ENCODE measurements at regions not wholly inside any gene's neighbourhood (a gene's known extent, or its start where the extent isn't known, plus 50 kb on each side); places are given as distances from the start of the nearest gene placed in this dataset.

DNA sequence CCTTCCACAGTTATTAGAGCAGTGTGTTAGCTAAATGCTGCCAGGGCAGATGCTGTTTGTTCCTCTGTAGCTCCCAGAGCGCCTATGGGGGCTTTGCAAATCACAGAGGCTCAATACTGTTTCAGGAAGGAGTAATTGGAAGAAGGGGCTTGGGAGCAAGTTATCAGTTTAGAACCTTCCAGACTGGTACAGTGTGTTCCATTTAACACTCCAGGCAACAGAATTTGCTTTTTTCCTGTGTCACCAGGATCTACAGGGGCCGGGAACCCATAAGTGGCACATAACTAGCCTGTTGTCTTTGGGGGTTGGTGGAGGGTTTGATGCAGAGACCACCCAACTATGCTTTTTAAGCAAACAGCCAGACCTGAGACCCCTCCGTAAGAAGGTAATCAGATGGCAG lies 307.3 kb upstream of the KCNN2 start:
- ATAC-seq (no peak), DNase-seq (ENCODE audit: low read depth, low spot score) (no peak)
- TF ChIP-seq TCF7L2 (IDR thresholded peaks at IDR 0.05; ENCODE audit: low read depth, low read length) (no peak), SIN3A (IDR thresholded peaks at IDR 0.05; ENCODE audit: borderline replicate concordance, insufficient read depth, low read depth, low read length) (no peak), POLR2AphosphoS5 (IDR thresholded peaks at IDR 0.05; ENCODE audit: low read depth, low read length) (no peak)
- TF ChIP-seq, protein P1, sequence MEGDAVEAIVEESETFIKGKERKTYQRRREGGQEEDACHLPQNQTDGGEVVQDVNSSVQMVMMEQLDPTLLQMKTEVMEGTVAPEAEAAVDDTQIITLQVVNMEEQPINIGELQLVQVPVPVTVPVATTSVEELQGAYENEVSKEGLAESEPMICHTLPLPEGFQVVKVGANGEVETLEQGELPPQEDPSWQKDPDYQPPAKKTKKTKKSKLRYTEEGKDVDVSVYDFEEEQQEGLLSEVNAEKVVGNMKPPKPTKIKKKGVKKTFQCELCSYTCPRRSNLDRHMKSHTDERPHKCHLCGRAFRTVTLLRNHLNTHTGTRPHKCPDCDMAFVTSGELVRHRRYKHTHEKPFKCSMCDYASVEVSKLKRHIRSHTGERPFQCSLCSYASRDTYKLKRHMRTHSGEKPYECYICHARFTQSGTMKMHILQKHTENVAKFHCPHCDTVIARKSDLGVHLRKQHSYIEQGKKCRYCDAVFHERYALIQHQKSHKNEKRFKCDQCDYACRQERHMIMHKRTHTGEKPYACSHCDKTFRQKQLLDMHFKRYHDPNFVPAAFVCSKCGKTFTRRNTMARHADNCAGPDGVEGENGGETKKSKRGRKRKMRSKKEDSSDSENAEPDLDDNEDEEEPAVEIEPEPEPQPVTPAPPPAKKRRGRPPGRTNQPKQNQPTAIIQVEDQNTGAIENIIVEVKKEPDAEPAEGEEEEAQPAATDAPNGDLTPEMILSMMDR (IDR thresholded peaks at IDR 0.05): no peak
- TF ChIP-seq, protein P2, sequence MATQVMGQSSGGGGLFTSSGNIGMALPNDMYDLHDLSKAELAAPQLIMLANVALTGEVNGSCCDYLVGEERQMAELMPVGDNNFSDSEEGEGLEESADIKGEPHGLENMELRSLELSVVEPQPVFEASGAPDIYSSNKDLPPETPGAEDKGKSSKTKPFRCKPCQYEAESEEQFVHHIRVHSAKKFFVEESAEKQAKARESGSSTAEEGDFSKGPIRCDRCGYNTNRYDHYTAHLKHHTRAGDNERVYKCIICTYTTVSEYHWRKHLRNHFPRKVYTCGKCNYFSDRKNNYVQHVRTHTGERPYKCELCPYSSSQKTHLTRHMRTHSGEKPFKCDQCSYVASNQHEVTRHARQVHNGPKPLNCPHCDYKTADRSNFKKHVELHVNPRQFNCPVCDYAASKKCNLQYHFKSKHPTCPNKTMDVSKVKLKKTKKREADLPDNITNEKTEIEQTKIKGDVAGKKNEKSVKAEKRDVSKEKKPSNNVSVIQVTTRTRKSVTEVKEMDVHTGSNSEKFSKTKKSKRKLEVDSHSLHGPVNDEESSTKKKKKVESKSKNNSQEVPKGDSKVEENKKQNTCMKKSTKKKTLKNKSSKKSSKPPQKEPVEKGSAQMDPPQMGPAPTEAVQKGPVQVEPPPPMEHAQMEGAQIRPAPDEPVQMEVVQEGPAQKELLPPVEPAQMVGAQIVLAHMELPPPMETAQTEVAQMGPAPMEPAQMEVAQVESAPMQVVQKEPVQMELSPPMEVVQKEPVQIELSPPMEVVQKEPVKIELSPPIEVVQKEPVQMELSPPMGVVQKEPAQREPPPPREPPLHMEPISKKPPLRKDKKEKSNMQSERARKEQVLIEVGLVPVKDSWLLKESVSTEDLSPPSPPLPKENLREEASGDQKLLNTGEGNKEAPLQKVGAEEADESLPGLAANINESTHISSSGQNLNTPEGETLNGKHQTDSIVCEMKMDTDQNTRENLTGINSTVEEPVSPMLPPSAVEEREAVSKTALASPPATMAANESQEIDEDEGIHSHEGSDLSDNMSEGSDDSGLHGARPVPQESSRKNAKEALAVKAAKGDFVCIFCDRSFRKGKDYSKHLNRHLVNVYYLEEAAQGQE (IDR thresholded peaks at IDR 0.05; ENCODE audit: insufficient read depth in 1 of 2, low read depth in 2 of 2, low read length in 1 of 2): no peak
- POLR2A ChIA-PET: no interaction called here
- peaks cover 2% of the 10 kb centered on the region; the same call in 1 of the 2 replicates for H3K27me3 ChIP-seq (ENCODE audit: control insufficient read depth, insufficient read depth, low read length)
- intact Hi-C loops (cut with micrococcal nuclease; ENCODE audit: unreplicated experiment): no loop called here
- in situ Hi-C loops (cut with HindIII; ENCODE audit: low pct_unique_long_range_greater_than_20kb, low sequenced_read_pairs): no loop called here
- no peaks in the 10 kb centered on the region for H3K36me3 ChIP-seq (ENCODE audit: control insufficient read depth, insufficient read depth, low read length)
- BruUV-seq (replicated peaks): no TSS peak
- no peak overlapping the region for H3K27ac ChIP-seq (ENCODE audit: low read length)
- no peak overlapping the region for H3K4me3 ChIP-seq (ENCODE audit: low read depth in 2 of 2, low read length in 2 of 2)
- H3K9me3 ChIP-seq (ENCODE audit: control insufficient read depth, insufficient read depth, low read depth, low read length): no peaks in the 10 kb centered on the region
- H3K4me1 ChIP-seq (ENCODE audit: control insufficient read depth, insufficient read depth, low read length): no peaks in the 10 kb centered on the region
- CTCF ChIA-PET: no interaction called here

DNA sequence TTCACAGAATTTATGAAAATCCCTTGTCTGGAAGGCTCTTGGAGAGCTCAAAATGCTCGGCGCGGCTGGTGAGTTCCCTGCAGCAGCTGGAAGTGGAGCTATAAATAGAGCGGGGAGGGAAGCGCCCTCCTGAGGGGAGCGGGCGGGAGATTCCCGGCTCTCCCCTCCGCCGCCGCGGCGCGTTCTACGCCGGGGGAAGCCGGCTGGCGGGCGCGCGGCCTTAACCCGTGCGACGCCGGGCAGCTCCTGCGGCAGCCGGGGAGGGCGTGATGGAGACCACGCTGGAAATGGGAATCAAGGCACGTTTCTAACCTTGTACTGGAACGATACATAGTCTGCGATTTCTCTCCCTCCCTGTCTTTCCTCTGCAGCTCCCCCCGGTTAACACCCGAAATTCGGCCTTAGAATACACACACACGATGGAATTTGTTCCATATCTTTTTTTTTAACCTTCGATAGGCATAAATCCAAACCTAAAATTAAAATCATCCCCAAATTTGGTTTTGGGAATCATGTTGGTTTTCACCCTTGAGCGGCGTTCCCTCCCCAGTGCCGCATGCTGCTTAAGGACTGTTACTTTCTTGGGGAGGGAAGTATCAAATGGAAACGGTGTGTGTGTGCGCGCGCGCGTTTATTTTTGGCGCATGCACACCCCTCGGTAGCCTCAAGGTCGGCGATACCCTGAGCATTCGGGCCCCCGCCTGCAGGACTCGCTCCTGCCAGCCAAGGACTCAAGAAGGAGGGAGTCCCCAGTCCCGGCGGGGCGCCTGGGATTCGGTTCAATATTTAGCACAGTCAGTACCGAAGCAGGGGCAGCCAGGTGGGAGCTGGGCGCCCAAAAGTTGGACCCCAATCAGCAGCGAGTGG lies 306.3 kb upstream of the KCNN2 start:
- CTCF ChIA-PET: no interaction called here
- no peaks in the 10 kb centered on the region for H3K9me3 ChIP-seq (ENCODE audit: control insufficient read depth, insufficient read depth, low read depth, low read length)
- BruUV-seq (replicated peaks): no TSS peak
- no peaks in the 10 kb centered on the region for H3K4me1 ChIP-seq (ENCODE audit: control insufficient read depth, insufficient read depth, low read length)
- ATAC-seq (peak; percentile 34; the same call in 1 of the 2 replicates), DNase-seq (ENCODE audit: low read depth, low spot score) (no peak)
- no peak overlapping the region for H3K4me3 ChIP-seq (ENCODE audit: low read depth in 2 of 2, low read length in 2 of 2)
- no peak overlapping the region for H3K27ac ChIP-seq (ENCODE audit: low read length)
- POLR2A ChIA-PET: no interaction called here
- H3K27me3 ChIP-seq (ENCODE audit: control insufficient read depth, insufficient read depth, low read length): peaks cover 2% of the 10 kb centered on the region; the same call in 1 of the 2 replicates
- in situ Hi-C loops (cut with HindIII; ENCODE audit: low pct_unique_long_range_greater_than_20kb, low sequenced_read_pairs) (no loop called here), intact Hi-C loops (cut with micrococcal nuclease; ENCODE audit: unreplicated experiment) (no loop called here)
- H3K36me3 ChIP-seq (ENCODE audit: control insufficient read depth, insufficient read depth, low read length): no peaks in the 10 kb centered on the region
- TF ChIP-seq TCF7L2 (IDR thresholded peaks at IDR 0.05; ENCODE audit: low read depth, low read length): no peak
- TF ChIP-seq POLR2AphosphoS5 (IDR thresholded peaks at IDR 0.05; ENCODE audit: low read depth, low read length): no peak
- TF ChIP-seq SIN3A (IDR thresholded peaks at IDR 0.05; ENCODE audit: borderline replicate concordance, insufficient read depth, low read depth, low read length): no peak
- TF ChIP-seq, protein P2 (IDR thresholded peaks at IDR 0.05; ENCODE audit: insufficient read depth in 1 of 2, low read depth in 2 of 2, low read length in 1 of 2): no peak
- TF ChIP-seq, protein P1 (IDR thresholded peaks at IDR 0.05): no peak

All from Panc1 (cell line).